ENCODE measurements at regions not wholly inside any gene's neighbourhood (a gene's known extent, or its start where the extent isn't known, plus 50 kb on each side); places are given as distances from the start of the nearest gene placed in this dataset.

DNA sequence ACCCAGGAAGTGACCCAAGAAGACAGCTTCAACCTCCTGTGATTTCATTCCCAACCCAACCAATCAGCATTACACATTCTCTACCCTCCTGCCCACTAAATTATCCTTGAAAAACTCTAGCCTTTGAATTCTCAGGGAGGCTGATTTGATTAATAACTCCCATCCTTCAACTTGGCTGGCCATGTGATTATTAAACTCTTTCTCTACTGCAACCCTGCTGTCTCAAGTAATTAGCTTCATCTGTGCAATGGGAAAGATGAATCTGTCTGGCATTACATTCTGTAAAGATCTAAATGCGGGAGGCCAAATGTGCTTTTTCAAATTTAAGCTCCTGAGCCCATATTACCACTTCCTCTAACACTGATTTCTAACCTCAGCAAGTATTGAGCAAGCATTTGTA, 95.9 kb upstream of the STT3B start:
- no peak overlapping the region for H4K91ac ChIP-seq (ENCODE audit: low read depth, low read length)
- H4K12ac ChIP-seq (ENCODE audit: low read depth, low read length): no peak overlapping the region
- H2AFZ ChIP-seq (ENCODE audit: insufficient read depth, low read length, poor library complexity): no peak overlapping the region
- no peak overlapping the region for H3K4ac ChIP-seq (ENCODE audit: low read depth, low read length)
- WGBS (ENCODE audit: extremely low coverage, insufficient coverage, insufficient read length): no CpG with 5 or more reads among the region's 1 CpG
- no peak overlapping the region for H2BK5ac ChIP-seq (ENCODE audit: low read depth, low read length, poor library complexity)
- H3K4me3 ChIP-seq (ENCODE audit: low read depth, low read length): no peak overlapping the region
- DNase-seq: no peak
- no peaks in the 10 kb centered on the region for H3K79me1 ChIP-seq (ENCODE audit: low read length)
- H4K8ac ChIP-seq (ENCODE audit: low read depth, low read length): no peak overlapping the region
- peaks cover 0 to 3% of the 10 kb centered on the region in 2 experiments for H3K4me1 ChIP-seq (ENCODE audit: control insufficient read depth in 1 of 2, insufficient read depth in 2 of 2, low read length in 2 of 2)
- H3K23ac ChIP-seq (ENCODE audit: low read length): no peak overlapping the region
- H2BK12ac ChIP-seq (ENCODE audit: low read length): no peak overlapping the region
- no peak overlapping the region for H3K27ac ChIP-seq (ENCODE audit: low read depth, low read length)
- no peaks in the 10 kb centered on the region for H3K9me3 ChIP-seq (ENCODE audit: insufficient read depth, low read depth, low read length)
- H3K79me2 ChIP-seq (ENCODE audit: control insufficient read depth, insufficient read depth, low read length, poor library complexity): no peaks in the 10 kb centered on the region
- no peaks in the 10 kb centered on the region for H3K36me3 ChIP-seq (ENCODE audit: control insufficient read depth in 1 of 2, insufficient read depth in 2 of 2, low read length in 2 of 2)
- no peak overlapping the region for H2AK5ac ChIP-seq (ENCODE audit: low read length)
- H3K14ac ChIP-seq (ENCODE audit: low read length): no peak overlapping the region
- no peak overlapping the region for H3K18ac ChIP-seq (ENCODE audit: low read length)
- H2BK120ac ChIP-seq (ENCODE audit: insufficient read depth, low read length, poor library complexity): no peak overlapping the region
- H3K27me3 ChIP-seq (ENCODE audit: insufficient read depth, low read length): no peaks in the 10 kb centered on the region
- H3K4me2 ChIP-seq (ENCODE audit: low read length): no peak overlapping the region
- H3K9ac ChIP-seq (ENCODE audit: low read length): no peak overlapping the region

DNA sequence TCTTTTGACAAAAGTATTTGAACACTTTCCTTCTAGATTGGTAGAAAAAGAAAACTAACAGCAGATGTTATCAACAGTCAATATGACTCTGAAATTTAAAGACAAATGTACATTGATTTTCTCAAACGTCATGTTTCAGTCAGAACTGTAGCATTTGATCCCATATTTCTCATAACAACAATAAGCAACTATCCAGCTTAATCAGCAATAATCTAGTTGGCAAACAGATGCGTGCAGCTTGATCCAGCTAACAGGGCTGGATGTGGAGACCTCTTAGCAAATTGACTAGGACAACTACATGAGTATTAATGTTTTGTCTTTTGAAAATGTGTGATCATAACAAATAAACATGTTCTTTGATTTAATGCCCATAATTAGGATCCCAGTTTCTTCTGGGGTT, 94.0 kb upstream of the STT3B start:
- Histone ChIP-seq H3K9me3 (ENCODE audit: insufficient read depth, low read depth, low read length) (no peaks in the 10 kb centered on the region), H3K4me1 (ENCODE audit: control insufficient read depth in 1 of 2, insufficient read depth in 2 of 2, low read length in 2 of 2) (no peaks in the 10 kb centered on the region), H2AK5ac (ENCODE audit: low read length) (no peak overlapping the region), H3K14ac (ENCODE audit: low read length) (no peak overlapping the region), H3K4me2 (ENCODE audit: low read length) (no peak overlapping the region), H4K91ac (ENCODE audit: low read depth, low read length) (no peak overlapping the region), H3K79me1 (ENCODE audit: low read length) (peaks cover 2% of the 10 kb centered on the region), H2AFZ (ENCODE audit: insufficient read depth, low read length, poor library complexity) (no peak overlapping the region), H2BK5ac (ENCODE audit: low read depth, low read length, poor library complexity) (no peak overlapping the region), H3K4me3 (ENCODE audit: low read depth, low read length) (no peak overlapping the region), H3K23ac (ENCODE audit: low read length) (no peak overlapping the region), H4K12ac (ENCODE audit: low read depth, low read length) (no peak overlapping the region), H2BK120ac (ENCODE audit: insufficient read depth, low read length, poor library complexity) (no peak overlapping the region), H3K4ac (ENCODE audit: low read depth, low read length) (no peak overlapping the region), H3K9ac (ENCODE audit: low read length) (no peak overlapping the region), H3K36me3 (ENCODE audit: control insufficient read depth in 1 of 2, insufficient read depth in 2 of 2, low read length in 2 of 2) (no peaks in the 10 kb centered on the region), H3K27ac (ENCODE audit: low read depth, low read length) (no peak overlapping the region), H3K79me2 (ENCODE audit: control insufficient read depth, insufficient read depth, low read length, poor library complexity) (no peaks in the 10 kb centered on the region), H4K8ac (ENCODE audit: low read depth, low read length) (no peak overlapping the region), H2BK12ac (ENCODE audit: low read length) (no peak overlapping the region), H3K18ac (ENCODE audit: low read length) (no peak overlapping the region), H3K27me3 (ENCODE audit: insufficient read depth, low read length) (no peaks in the 10 kb centered on the region)
- no peak for DNase-seq
- no CpG with 5 or more reads among the region's 2 CpGs for WGBS (ENCODE audit: extremely low coverage, insufficient coverage, insufficient read length)

DNA sequence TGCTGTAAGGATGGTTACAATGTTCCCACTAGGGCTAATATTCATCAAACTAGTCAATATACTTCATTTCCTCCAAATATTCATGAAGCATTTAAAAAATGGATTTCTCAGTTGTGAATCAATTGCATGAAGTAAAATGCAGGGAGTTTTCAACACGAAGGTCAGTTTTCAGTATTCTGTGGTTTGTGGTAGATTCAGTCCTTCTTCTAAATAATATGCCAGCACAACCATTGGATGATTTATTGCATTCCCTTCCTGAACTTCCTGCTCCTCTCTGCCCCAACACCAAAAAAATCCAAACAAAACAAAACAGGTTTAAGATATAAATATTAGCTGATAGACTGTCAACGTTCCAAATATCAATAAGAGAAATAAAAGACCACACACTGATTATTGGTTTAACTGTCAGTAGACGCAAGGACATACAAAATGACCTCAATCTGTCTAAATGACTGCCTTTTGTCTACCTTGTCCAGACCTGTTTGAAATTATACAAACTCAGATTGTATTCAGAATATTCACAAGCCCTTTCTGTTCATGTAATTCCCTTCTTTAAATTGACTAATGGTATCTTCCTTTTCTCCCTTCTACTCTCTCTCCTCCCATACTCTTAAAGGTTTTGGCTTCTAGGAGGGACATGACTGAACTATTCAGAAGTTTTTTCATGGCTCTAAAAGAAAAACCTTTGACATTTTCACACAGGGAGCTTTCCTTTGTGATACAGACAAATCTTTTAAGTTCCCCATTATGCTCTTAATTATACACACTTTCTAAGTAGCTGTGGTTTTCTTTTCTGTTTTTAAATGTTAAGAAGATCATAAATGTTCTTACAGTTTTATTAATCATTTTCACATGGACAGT, 92.6 kb upstream of the STT3B start:
- no CpG with 5 or more reads among the region's 3 CpGs for WGBS (ENCODE audit: extremely low coverage, insufficient coverage, insufficient read length)
- H2BK120ac ChIP-seq (ENCODE audit: insufficient read depth, low read length, poor library complexity): no peak overlapping the region
- H3K79me2 ChIP-seq (ENCODE audit: control insufficient read depth, insufficient read depth, low read length, poor library complexity): no peaks in the 10 kb centered on the region
- no peak overlapping the region for H2BK12ac ChIP-seq (ENCODE audit: low read length)
- H2BK5ac ChIP-seq (ENCODE audit: low read depth, low read length, poor library complexity): no peak overlapping the region
- DNase-seq: no peak
- H3K27me3 ChIP-seq (ENCODE audit: insufficient read depth, low read length): no peaks in the 10 kb centered on the region
- no peak overlapping the region for H3K4ac ChIP-seq (ENCODE audit: low read depth, low read length)
- peaks cover 5% of the 10 kb centered on the region for H3K79me1 ChIP-seq (ENCODE audit: low read length)
- no peak overlapping the region for H3K4me3 ChIP-seq (ENCODE audit: low read depth, low read length)
- no peak overlapping the region for H4K91ac ChIP-seq (ENCODE audit: low read depth, low read length)
- no peak overlapping the region for H2AK5ac ChIP-seq (ENCODE audit: low read length)
- H4K8ac ChIP-seq (ENCODE audit: low read depth, low read length): no peak overlapping the region
- H3K4me1 ChIP-seq (ENCODE audit: control insufficient read depth in 1 of 2, insufficient read depth in 2 of 2, low read length in 2 of 2): peaks cover 5 to 10% of the 10 kb centered on the region in 2 experiments
- no peaks in the 10 kb centered on the region for H3K9me3 ChIP-seq (ENCODE audit: insufficient read depth, low read depth, low read length)
- H2AFZ ChIP-seq (ENCODE audit: insufficient read depth, low read length, poor library complexity): no peak overlapping the region
- no peak overlapping the region for H3K9ac ChIP-seq (ENCODE audit: low read length)
- H3K18ac ChIP-seq (ENCODE audit: low read length): no peak overlapping the region
- H3K27ac ChIP-seq (ENCODE audit: low read depth, low read length): no peak overlapping the region
- no peak overlapping the region for H4K12ac ChIP-seq (ENCODE audit: low read depth, low read length)
- H3K4me2 ChIP-seq (ENCODE audit: low read length): no peak overlapping the region
- H3K23ac ChIP-seq (ENCODE audit: low read length): no peak overlapping the region
- no peak overlapping the region for H3K14ac ChIP-seq (ENCODE audit: low read length)
- no peaks in the 10 kb centered on the region for H3K36me3 ChIP-seq (ENCODE audit: control insufficient read depth in 1 of 2, insufficient read depth in 2 of 2, low read length in 2 of 2)

DNA sequence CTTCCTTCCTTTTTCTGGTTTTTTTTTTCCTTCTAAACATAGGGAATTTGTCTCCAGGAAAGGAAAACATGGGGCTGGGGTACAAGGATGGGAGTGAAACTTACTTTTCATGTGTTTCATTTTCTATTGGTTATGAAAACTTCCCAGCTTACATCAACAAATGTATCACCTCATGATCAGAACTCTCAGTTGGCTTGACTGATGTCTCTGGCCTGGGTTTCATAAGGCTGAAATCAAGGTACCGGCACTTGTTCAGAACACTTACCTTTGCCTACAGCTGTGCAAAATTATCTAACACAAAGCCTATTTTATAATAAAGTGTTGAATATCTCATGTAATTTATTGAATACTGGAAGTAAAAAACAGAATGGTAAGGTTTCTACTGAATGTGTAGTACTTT, 91.8 kb upstream of the STT3B start:
- H3K27me3 ChIP-seq (ENCODE audit: insufficient read depth, low read length): no peaks in the 10 kb centered on the region
- WGBS (ENCODE audit: extremely low coverage, insufficient coverage, insufficient read length): no CpG with 5 or more reads among the region's 1 CpG

More for the DNA sequence above, 91.8 kb upstream of the STT3B start:
- Histone ChIP-seq H3K4me1 (ENCODE audit: control insufficient read depth in 1 of 2, insufficient read depth in 2 of 2, low read length in 2 of 2) (peaks cover 7 to 10% of the 10 kb centered on the region in 2 experiments), H3K4ac (ENCODE audit: low read depth, low read length) (no peak overlapping the region), H4K12ac (ENCODE audit: low read depth, low read length) (no peak overlapping the region), H4K91ac (ENCODE audit: low read depth, low read length) (no peak overlapping the region), H2AK5ac (ENCODE audit: low read length) (no peak overlapping the region), H3K14ac (ENCODE audit: low read length) (no peak overlapping the region), H3K23ac (ENCODE audit: low read length) (no peak overlapping the region), H2AFZ (ENCODE audit: insufficient read depth, low read length, poor library complexity) (no peak overlapping the region), H3K4me3 (ENCODE audit: low read depth, low read length) (no peak overlapping the region), H3K36me3 (ENCODE audit: control insufficient read depth in 1 of 2, insufficient read depth in 2 of 2, low read length in 2 of 2) (no peaks in the 10 kb centered on the region), H2BK120ac (ENCODE audit: insufficient read depth, low read length, poor library complexity) (no peak overlapping the region), H2BK5ac (ENCODE audit: low read depth, low read length, poor library complexity) (no peak overlapping the region), H3K79me2 (ENCODE audit: control insufficient read depth, insufficient read depth, low read length, poor library complexity) (no peaks in the 10 kb centered on the region), H2BK12ac (ENCODE audit: low read length) (no peak overlapping the region), H3K27ac (ENCODE audit: low read depth, low read length) (no peak overlapping the region), H3K4me2 (ENCODE audit: low read length) (no peak overlapping the region), H3K18ac (ENCODE audit: low read length) (no peak overlapping the region), H3K79me1 (ENCODE audit: low read length) (peaks cover 8% of the 10 kb centered on the region), H3K9me3 (ENCODE audit: insufficient read depth, low read depth, low read length) (no peaks in the 10 kb centered on the region), H4K8ac (ENCODE audit: low read depth, low read length) (no peak overlapping the region), H3K9ac (ENCODE audit: low read length) (no peak overlapping the region)
- no peak for DNase-seq

Measured in trophoblast cell (in vitro differentiated cells and primary cell).